ENCODE measurements at regions not wholly inside any gene's neighbourhood (a gene's known extent, or its start where the extent isn't known, plus 50 kb on each side); places are given as distances from the start of the nearest gene placed in this dataset.
"Not testable (repeated sequence)": the region's sequence is repeated elsewhere in the genome, so short reads cannot be mapped to it uniquely, and the experiment has no call there.

DNA sequence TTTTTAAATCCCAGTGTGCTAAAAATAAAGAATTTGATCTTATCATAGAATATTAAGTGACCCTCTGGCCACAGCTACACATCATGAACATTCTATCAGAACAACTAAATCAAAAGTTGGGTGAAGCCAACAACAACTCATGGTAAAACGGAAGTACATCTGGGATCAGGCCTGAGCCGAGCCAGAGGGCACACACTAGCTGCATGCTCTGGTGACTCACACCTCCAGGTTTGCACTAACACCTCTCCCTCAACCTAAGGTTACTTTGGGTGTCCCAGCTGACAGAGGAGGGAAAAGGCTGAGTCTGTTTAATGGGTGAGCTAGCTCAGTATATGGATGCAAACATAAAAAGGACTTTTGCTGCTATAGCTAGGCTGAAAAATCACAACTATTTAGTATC lies 281.6 kb downstream of the HGF start:
- TF ChIP-seq, protein P1, sequence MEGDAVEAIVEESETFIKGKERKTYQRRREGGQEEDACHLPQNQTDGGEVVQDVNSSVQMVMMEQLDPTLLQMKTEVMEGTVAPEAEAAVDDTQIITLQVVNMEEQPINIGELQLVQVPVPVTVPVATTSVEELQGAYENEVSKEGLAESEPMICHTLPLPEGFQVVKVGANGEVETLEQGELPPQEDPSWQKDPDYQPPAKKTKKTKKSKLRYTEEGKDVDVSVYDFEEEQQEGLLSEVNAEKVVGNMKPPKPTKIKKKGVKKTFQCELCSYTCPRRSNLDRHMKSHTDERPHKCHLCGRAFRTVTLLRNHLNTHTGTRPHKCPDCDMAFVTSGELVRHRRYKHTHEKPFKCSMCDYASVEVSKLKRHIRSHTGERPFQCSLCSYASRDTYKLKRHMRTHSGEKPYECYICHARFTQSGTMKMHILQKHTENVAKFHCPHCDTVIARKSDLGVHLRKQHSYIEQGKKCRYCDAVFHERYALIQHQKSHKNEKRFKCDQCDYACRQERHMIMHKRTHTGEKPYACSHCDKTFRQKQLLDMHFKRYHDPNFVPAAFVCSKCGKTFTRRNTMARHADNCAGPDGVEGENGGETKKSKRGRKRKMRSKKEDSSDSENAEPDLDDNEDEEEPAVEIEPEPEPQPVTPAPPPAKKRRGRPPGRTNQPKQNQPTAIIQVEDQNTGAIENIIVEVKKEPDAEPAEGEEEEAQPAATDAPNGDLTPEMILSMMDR (IDR thresholded peaks at IDR 0.05): no peak
- TF ChIP-seq POLR2A (IDR thresholded peaks at IDR 0.05): no peak
- no peak overlapping the region for H3K4me3 ChIP-seq
- H3K27ac ChIP-seq: no peak overlapping the region
- no peaks in the 10 kb centered on the region for H3K36me3 ChIP-seq
- H3K27me3 ChIP-seq: no peaks in the 10 kb centered on the region
- no peaks in the 10 kb centered on the region for H3K9me3 ChIP-seq
- no peak for DNase-seq
- H3K4me1 ChIP-seq: no peaks in the 10 kb centered on the region

- H3K36me3 ChIP-seq: no peaks in the 10 kb centered on the region
- H3K9me3 ChIP-seq: no peaks in the 10 kb centered on the region
- TF ChIP-seq, protein P1 (IDR thresholded peaks at IDR 0.05): no peak
- TF ChIP-seq POLR2A (IDR thresholded peaks at IDR 0.05): no peak
- H3K4me1 ChIP-seq: no peaks in the 10 kb centered on the region
- H3K27ac ChIP-seq: no peak overlapping the region
- H3K4me3 ChIP-seq: no peak overlapping the region
- no peaks in the 10 kb centered on the region for H3K27me3 ChIP-seq
- no peak for DNase-seq
Measured at GRCh38 chr7:81487516-81487915, 282.3 kb downstream of the HGF start.

DNA sequence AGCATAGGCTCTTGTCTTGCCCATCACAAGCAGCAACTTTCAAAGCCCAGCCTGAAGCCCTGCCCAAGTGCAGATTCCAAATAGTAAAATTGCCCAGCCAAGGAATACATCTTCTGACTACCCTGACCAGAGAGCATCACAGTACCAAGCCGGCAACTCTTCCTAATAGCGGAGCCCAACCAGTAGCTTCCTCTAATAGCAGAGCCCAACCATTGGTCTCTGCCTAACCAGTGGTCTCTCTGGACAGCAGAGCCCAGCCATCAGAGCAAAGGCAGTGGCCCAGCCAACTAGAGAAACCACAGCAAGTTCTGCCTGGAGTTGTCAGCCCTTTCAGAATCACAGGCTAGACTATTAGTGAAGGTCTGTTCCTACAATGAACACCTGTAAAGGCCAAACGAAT lies 285.6 kb downstream of the HGF start:
- DNase-seq: no peak
- H3K27me3 ChIP-seq: no peaks in the 10 kb centered on the region

GRCh38 chr7:81482600-81483186 lies 287.2 kb downstream of the HGF start:
- TF ChIP-seq POLR2A (IDR thresholded peaks at IDR 0.05): no peak
- TF ChIP-seq, protein P1 (IDR thresholded peaks at IDR 0.05): peak in 5 of 6 experiments; percentile 51 to 63 (median 57)
- no peak for DNase-seq

More for the DNA sequence above, 285.6 kb downstream of the HGF start:
- Histone ChIP-seq H3K27ac (no peak overlapping the region), H3K36me3 (no peaks in the 10 kb centered on the region), H3K4me1 (no peaks in the 10 kb centered on the region), H3K9me3 (no peaks in the 10 kb centered on the region), H3K4me3 (no peak overlapping the region)
- TF ChIP-seq POLR2A (IDR thresholded peaks at IDR 0.05): no peak
- TF ChIP-seq, protein P1 (IDR thresholded peaks at IDR 0.05): no peak

DNA sequence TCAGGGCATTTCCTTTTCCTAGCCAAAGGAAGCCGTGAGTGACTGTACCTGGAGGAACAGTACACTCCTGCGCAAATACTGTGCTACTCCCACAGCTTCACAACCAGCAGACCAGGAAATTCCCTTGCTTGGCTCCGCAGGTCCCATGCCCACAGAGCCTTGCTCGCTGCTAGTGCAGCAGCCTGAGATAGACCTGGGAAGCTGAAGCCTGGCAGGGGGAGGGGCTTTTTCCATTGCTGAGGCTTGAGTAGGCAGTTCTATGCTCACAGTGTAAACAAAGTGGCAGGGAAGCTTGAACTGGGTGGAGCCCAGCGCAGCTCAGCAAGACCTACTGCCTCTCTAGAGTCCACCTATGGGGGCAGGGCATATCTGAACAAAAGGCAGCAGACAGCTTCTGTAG lies 291.2 kb downstream of the HGF start:
- DNase-seq: peak in 2 of 3 donors; percentile 51 to 53
- Histone ChIP-seq H3K27me3 (no peaks in the 10 kb centered on the region), H3K27ac (no peak overlapping the region), H3K36me3 (no peaks in the 10 kb centered on the region), H3K9me3 (no peaks in the 10 kb centered on the region), H3K4me3 (no peak overlapping the region), H3K4me1 (no peaks in the 10 kb centered on the region)
- TF ChIP-seq, protein P1 (IDR thresholded peaks at IDR 0.05): no peak
- no peak for TF ChIP-seq POLR2A (IDR thresholded peaks at IDR 0.05)

More at GRCh38 chr7:81482600-81483186, 287.2 kb downstream of the HGF start:
- H3K27me3 ChIP-seq: no peaks in the 10 kb centered on the region
- H3K9me3 ChIP-seq: no peaks in the 10 kb centered on the region
- H3K36me3 ChIP-seq: no peaks in the 10 kb centered on the region
- no peak overlapping the region for H3K4me3 ChIP-seq
- no peak overlapping the region for H3K27ac ChIP-seq
- no peaks in the 10 kb centered on the region for H3K4me1 ChIP-seq

DNA sequence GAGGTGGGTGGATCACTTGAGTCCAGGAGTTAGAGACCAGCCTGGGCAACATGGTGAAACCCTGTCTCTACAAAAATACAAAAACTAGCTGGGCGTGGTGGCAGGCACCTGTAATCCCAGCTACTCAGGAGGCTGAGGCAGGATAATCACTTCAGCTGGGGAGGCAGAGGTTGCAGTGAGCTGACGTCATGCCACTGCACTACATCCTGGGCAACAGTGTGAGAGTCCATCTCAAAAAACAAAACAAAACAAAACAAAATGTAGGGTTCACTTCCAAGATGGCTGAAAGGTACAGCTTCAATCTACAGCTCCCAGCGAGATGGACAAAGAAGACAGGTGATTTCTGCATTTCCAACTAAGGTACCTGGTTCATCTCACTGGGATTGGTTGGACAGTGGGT lies 291.6 kb downstream of the HGF start:
- H3K4me3 ChIP-seq, DNase-seq, H3K4me1 ChIP-seq, H3K36me3 ChIP-seq, H3K27ac ChIP-seq, H3K27me3 ChIP-seq, H3K9me3 ChIP-seq: not testable (repeated sequence)
